OCI-LY7 (cell line): ENCODE measurements at regions not wholly inside any gene's neighbourhood (a gene's known extent, or its start where the extent isn't known, plus 50 kb on each side); places are given as distances from the start of the nearest gene placed in this dataset.

Experiments
- BruUV-seq: library from RNA; stranded (reverse); fragments of 400-500 nt; replicated peaks from 2 replicates; lab custom pipeline; 2021; lab: Mats Ljungman, UMichigan
- CTCF ChIA-PET: fragments of 300-600 bp; sonication (Branson Sonifier 250); formaldehyde crosslinking; loops from one replicate; lab custom pipeline; 2022; ENCODE audit warnings: antibody characterized with exemption; ENCODE audit not compliant: unreplicated experiment; lab: Charles Lee
- POLR2A ChIA-PET: fragments of 300-600 bp; sonication (Branson Sonifier 250); formaldehyde crosslinking; loops from one replicate; lab custom pipeline; 2022; ENCODE audit warnings: antibody characterized with exemption; lab: Charles Lee
- DNase-seq: peaks from one replicate; pipeline ENCODE4 v3.0.0-alpha.2; 2015; ENCODE audit warnings: low spot score
- H2AFZ ChIP-seq: fragments of 200-600 bp; sonication (generic), shearing (Covaris generic); 2 replicates; pipeline ENCODE4 v1.6.1; 2014; ENCODE audit warnings: mild to moderate bottlenecking, antibody characterized with exemption, low read length, moderate library complexity
- H3K27ac ChIP-seq: fragments of 200-600 bp; sonication (generic); 2 replicates; pipeline ENCODE4 v1.5.1; 2014; ENCODE audit warnings: mixed run types, low read depth, mild to moderate bottlenecking, moderate library complexity, low read length, inconsistent platforms; ENCODE audit not compliant: poor library complexity, severe bottlenecking
- H3K36me3 ChIP-seq: fragments of 200-600 bp; sonication (generic); 2 replicates; pipeline ENCODE4 v1.6.1; 2014; ENCODE audit warnings: mild to moderate bottlenecking, antibody characterized with exemption, low read length, moderate library complexity, mixed read lengths; ENCODE audit not compliant: insufficient read depth
- H3K4me1 ChIP-seq: fragments of 200-600 bp; sonication (generic); 2 replicates; pipeline ENCODE4 v1.5.1; 2014; ENCODE audit warnings: mild to moderate bottlenecking, low read length; ENCODE audit not compliant: insufficient read depth, poor library complexity, severe bottlenecking
- H3K4me2 ChIP-seq: fragments of 200-600 bp; sonication (generic); 2 replicates; pipeline ENCODE4 v1.6.1; 2014; ENCODE audit warnings: mild to moderate bottlenecking, low read length
- H3K4me3 ChIP-seq: fragments of 200-600 bp; sonication (generic); 2 replicates; pipeline ENCODE4 v1.5.1; 2014; ENCODE audit warnings: mild to moderate bottlenecking, low read depth, low read length; ENCODE audit not compliant: poor library complexity, severe bottlenecking
- H3K79me2 ChIP-seq: fragments of 200-600 bp; sonication (generic); 2 replicates; pipeline ENCODE4 v1.6.1; 2016; ENCODE audit warnings: low read depth, mild to moderate bottlenecking, low read length, moderate library complexity, mixed read lengths; ENCODE audit not compliant: insufficient read depth
- H3K9me2 ChIP-seq: fragments of 200-600 bp; sonication (generic); 2 replicates; pipeline ENCODE4 v1.6.1; 2016; ENCODE audit warnings: mild to moderate bottlenecking, low read length, mixed read lengths; ENCODE audit not compliant: insufficient read depth
- H3K9me3 ChIP-seq: fragments of 200-600 bp; sonication (generic); 2 replicates; pipeline ENCODE4 v1.6.1; 2014; ENCODE audit warnings: mild to moderate bottlenecking, mixed run types, low read length, mixed read lengths
- H4K20me1 ChIP-seq: fragments of 200-600 bp; sonication (generic); 2 replicates; pipeline ENCODE4 v1.6.1; 2014; ENCODE audit warnings: mild to moderate bottlenecking, antibody characterized with exemption, low read length, moderate library complexity, mixed read lengths; ENCODE audit not compliant: insufficient read depth
- CTCF ChIP-seq: fragments of 200-600 bp; sonication (generic); conservative IDR thresholded peaks from 2 replicates; pipeline ENCODE4 v1.5.1; 2014; ENCODE audit warnings: mild to moderate bottlenecking, antibody characterized with exemption, low read length, moderate library complexity, mixed read lengths
- EZH2phosphoT487 ChIP-seq: fragments of 200-600 bp; sonication (generic); IDR thresholded peaks from 2 replicates; pipeline ENCODE4 v1.6.1; 2018; ENCODE audit warnings: low read depth, borderline replicate concordance, mild to moderate bottlenecking, mixed run types, antibody characterized with exemption, low read length, moderate library complexity, mixed read lengths
- intact Hi-C: fragments of 100-400 bp; cut with micrococcal nuclease; formaldehyde crosslinking; loops from one replicate; pipeline ENCODE4 v1.10.0; 2022; ENCODE audit not compliant: unreplicated experiment

GRCh38 chr22:48275412-48275811 lies 1513.0 kb downstream of the TBC1D22A start:
- Histone ChIP-seq H3K4me3 (no peak overlapping the region), H3K36me3 (no peaks in the 10 kb centered on the region), H2AFZ (no peak overlapping the region), H3K4me1 (no peaks in the 10 kb centered on the region), H3K27ac (no peak overlapping the region), H3K9me2 (no peaks in the 10 kb centered on the region), H3K4me2 (no peak overlapping the region), H4K20me1 (no peaks in the 10 kb centered on the region), H3K79me2 (no peaks in the 10 kb centered on the region), H3K9me3 (no peaks in the 10 kb centered on the region)
- BruUV-seq = no TSS peak
- no peak for DNase-seq
- intact Hi-C loops = no loop called here
- TF ChIP-seq EZH2phosphoT487 (no peak), CTCF (no peak)
- POLR2A ChIA-PET = no interaction called here
- CTCF ChIA-PET = no interaction called here

GRCh38 chr22:48270731-48271130 lies 1508.3 kb downstream of the TBC1D22A start:
- TF ChIP-seq EZH2phosphoT487 = no peak
- POLR2A ChIA-PET = no interaction called here
- H3K9me3 ChIP-seq = no peaks in the 10 kb centered on the region
- H3K4me2 ChIP-seq = no peak overlapping the region
- intact Hi-C loops = no loop called here
- no peak overlapping the region for H2AFZ ChIP-seq
- no peaks in the 10 kb centered on the region for H3K79me2 ChIP-seq
- CTCF ChIA-PET = no interaction called here
- H3K9me2 ChIP-seq = no peaks in the 10 kb centered on the region
- H3K4me3 ChIP-seq = no peak overlapping the region
- no peak for DNase-seq
- no peaks in the 10 kb centered on the region for H3K4me1 ChIP-seq
- no peaks in the 10 kb centered on the region for H3K36me3 ChIP-seq
- H4K20me1 ChIP-seq = no peaks in the 10 kb centered on the region
- BruUV-seq = no TSS peak
- H3K27ac ChIP-seq = no peak overlapping the region

GRCh38 chr22:48268771-48269552 lies 1506.5 kb downstream of the TBC1D22A start:
- H3K4me1 ChIP-seq = no peaks in the 10 kb centered on the region
- ChIA-PET CTCF (no interaction called here), POLR2A (no interaction called here)
- no peak overlapping the region for H3K27ac ChIP-seq
- no peak for DNase-seq
- H4K20me1 ChIP-seq = no peaks in the 10 kb centered on the region
- no peak overlapping the region for H3K4me2 ChIP-seq
- H3K79me2 ChIP-seq = no peaks in the 10 kb centered on the region
- H2AFZ ChIP-seq = no peak overlapping the region
- no peaks in the 10 kb centered on the region for H3K9me2 ChIP-seq
- intact Hi-C loops = no loop called here
- H3K4me3 ChIP-seq = no peak overlapping the region
- no peaks in the 10 kb centered on the region for H3K9me3 ChIP-seq
- H3K36me3 ChIP-seq = no peaks in the 10 kb centered on the region
- TF ChIP-seq CTCF = no peak
- TF ChIP-seq EZH2phosphoT487 = no peak
- no TSS peak for BruUV-seq
